H54 (cell line): ENCODE measurements at regions not wholly inside any gene's neighbourhood (a gene's known extent, or its start where the extent isn't known, plus 50 kb on each side); places are given as distances from the start of the nearest gene placed in this dataset.

Experiments
- DNase-seq: peaks from one replicate; pipeline ENCODE4 v3.0.0; 2011; ENCODE audit warnings: low spot score, mixed read lengths; ENCODE audit not compliant: insufficient read length
- FAIRE-seq: peaks from 3 replicates; lab custom pipeline; 2011; peaks lifted over from hg19 to GRCh38; lab: Jason Lieb, UNC
- POLR2A ChIP-seq: IDR thresholded peaks from 2 replicates; pipeline ENCODE4 v1.6.1; 2011; ENCODE audit warnings: low read depth, mild to moderate bottlenecking, low read length

- no peak for FAIRE-seq
- no peak for TF ChIP-seq POLR2A
- no peak for DNase-seq
Measured at GRCh38 chr15:61654002-61654740, 406.1 kb downstream of the VPS13C start.

GRCh38 chr15:61653110-61653509 is 407.1 kb downstream of the VPS13C start:
- no peak for TF ChIP-seq POLR2A
- DNase-seq: no peak
- FAIRE-seq: no peak

- FAIRE-seq (no peak), DNase-seq (no peak)
- TF ChIP-seq POLR2A: no peak
Measured at GRCh38 chr15:61651267-61651666, 409.0 kb downstream of the VPS13C start.

- DNase-seq (no peak), FAIRE-seq (no peak)
- TF ChIP-seq POLR2A: no peak
Measured at GRCh38 chr15:61649046-61649445, 411.2 kb downstream of the VPS13C start.

GRCh38 chr15:61644550-61644949 is 415.4 kb upstream of the RORA start:
- no peak for TF ChIP-seq POLR2A
- DNase-seq (no peak), FAIRE-seq (no peak)

GRCh38 chr15:61641645-61642044 is 412.5 kb upstream of the RORA start:
- no peak for TF ChIP-seq POLR2A
- FAIRE-seq: no peak

GRCh38 chr15:61640756-61641155 is 411.7 kb upstream of the RORA start:
- no peak for FAIRE-seq
- no peak for DNase-seq
- no peak for TF ChIP-seq POLR2A

More at GRCh38 chr15:61641645-61642044, 412.5 kb upstream of the RORA start:
- no peak for DNase-seq

- TF ChIP-seq POLR2A: no peak
- no peak for FAIRE-seq
- DNase-seq: no peak
Measured at GRCh38 chr15:61639491-61639890, 410.4 kb upstream of the RORA start.

- DNase-seq (no peak), FAIRE-seq (no peak)
- TF ChIP-seq POLR2A: no peak
Measured at GRCh38 chr15:61634837-61635236, 405.7 kb upstream of the RORA start.

- TF ChIP-seq POLR2A: no peak
- DNase-seq (no peak), FAIRE-seq (no peak)
Measured at GRCh38 chr15:61633951-61634350, 404.8 kb upstream of the RORA start.

GRCh38 chr15:61629269-61629668 is 400.2 kb upstream of the RORA start:
- DNase-seq (no peak), FAIRE-seq (no peak)
- no peak for TF ChIP-seq POLR2A

GRCh38 chr15:61624950-61625349 is 395.8 kb upstream of the RORA start:
- no peak for FAIRE-seq
- TF ChIP-seq POLR2A: no peak
- DNase-seq: no peak

- FAIRE-seq: no peak
Measured at GRCh38 chr15:61623746-61624145, 394.6 kb upstream of the RORA start.

GRCh38 chr15:61621865-61622264 is 392.8 kb upstream of the RORA start:
- FAIRE-seq (no peak), DNase-seq (no peak)
- TF ChIP-seq POLR2A: no peak

More at GRCh38 chr15:61623746-61624145, 394.6 kb upstream of the RORA start:
- no peak for TF ChIP-seq POLR2A
- no peak for DNase-seq

GRCh38 chr15:61621146-61621545 is 392.0 kb upstream of the RORA start:
- no peak for DNase-seq
- no peak for FAIRE-seq

GRCh38 chr15:61620151-61620550 is 391.0 kb upstream of the RORA start:
- no peak for DNase-seq

More at GRCh38 chr15:61621146-61621545, 392.0 kb upstream of the RORA start:
- no peak for TF ChIP-seq POLR2A

More at GRCh38 chr15:61620151-61620550, 391.0 kb upstream of the RORA start:
- FAIRE-seq: no peak
- no peak for TF ChIP-seq POLR2A
